ENCODE measurements at regions not wholly inside any gene's neighbourhood (a gene's known extent, or its start where the extent isn't known, plus 50 kb on each side); places are given as distances from the start of the nearest gene placed in this dataset.
"Not testable (repeated sequence)": the region's sequence is repeated elsewhere in the genome, so short reads cannot be mapped to it uniquely, and the experiment has no call there.

- no peaks in the 10 kb centered on the region for H3K4me1 Mint-ChIP-seq
- no peaks in the 10 kb centered on the region for H3K27me3 Mint-ChIP-seq
Observed at GRCh38 chr12:127781336-127781735, 485.6 kb upstream of the TMEM132C start.

GRCh38 chr12:127785540-127785939 lies 481.4 kb upstream of the TMEM132C start:
- Mint-ChIP-seq H3K9me3 (peaks cover 0 to 5% (median 4%) of the 10 kb centered on the region in 3 donors), H3K27ac (no peak overlapping the region), H3K4me3 (no peak overlapping the region), H3K27me3 (no peaks in the 10 kb centered on the region), H3K36me3 (peaks cover 2% of the 10 kb centered on the region), H3K4me1 (no peaks in the 10 kb centered on the region)

More at GRCh38 chr12:127781336-127781735, 485.6 kb upstream of the TMEM132C start:
- Mint-ChIP-seq H3K27ac (no peak overlapping the region), H3K36me3 (peaks cover 3% of the 10 kb centered on the region), H3K4me3 (no peak overlapping the region), H3K9me3 (peaks cover 2 to 11% (median 5%) of the 10 kb centered on the region in 3 donors)

- H3K27ac Mint-ChIP-seq = no peak overlapping the region
- peaks cover 2% of the 10 kb centered on the region for H3K36me3 Mint-ChIP-seq
- no peak overlapping the region for H3K4me3 Mint-ChIP-seq
- peaks cover 0 to 5% (median 4%) of the 10 kb centered on the region in 3 donors for H3K9me3 Mint-ChIP-seq
- H3K4me1 Mint-ChIP-seq = no peaks in the 10 kb centered on the region
- no peaks in the 10 kb centered on the region for H3K27me3 Mint-ChIP-seq
Observed at GRCh38 chr12:127785986-127786590, 480.9 kb upstream of the TMEM132C start.

- H3K9me3 Mint-ChIP-seq = peaks cover 0 to 7% (median 4%) of the 10 kb centered on the region in 3 donors
- H3K27ac Mint-ChIP-seq = no peak overlapping the region
- H3K27me3 Mint-ChIP-seq = no peaks in the 10 kb centered on the region
- H3K36me3 Mint-ChIP-seq = peaks cover 2% of the 10 kb centered on the region
- no peak overlapping the region for H3K4me3 Mint-ChIP-seq
- H3K4me1 Mint-ChIP-seq = no peaks in the 10 kb centered on the region
Observed at GRCh38 chr12:127787544-127787943, 479.4 kb upstream of the TMEM132C start.

GRCh38 chr12:127790376-127790775 lies 476.6 kb upstream of the TMEM132C start:
- Mint-ChIP-seq H3K4me1 (no peaks in the 10 kb centered on the region), H3K27me3 (no peaks in the 10 kb centered on the region)

GRCh38 chr12:127791217-127791616 lies 475.8 kb upstream of the TMEM132C start:
- Mint-ChIP-seq H3K27ac (no peak overlapping the region), H3K4me3 (no peak overlapping the region), H3K9me3 (peaks cover 2 to 6% (median 3%) of the 10 kb centered on the region in 3 donors), H3K4me1 (no peaks in the 10 kb centered on the region), H3K36me3 (peaks cover 2% of the 10 kb centered on the region), H3K27me3 (no peaks in the 10 kb centered on the region)

More at GRCh38 chr12:127790376-127790775, 476.6 kb upstream of the TMEM132C start:
- H3K9me3 Mint-ChIP-seq = peaks cover 3 to 6% (median 4%) of the 10 kb centered on the region in 3 donors
- H3K36me3 Mint-ChIP-seq = peaks cover 2% of the 10 kb centered on the region
- no peak overlapping the region for H3K4me3 Mint-ChIP-seq
- H3K27ac Mint-ChIP-seq = no peak overlapping the region

- H3K27me3 Mint-ChIP-seq = no peaks in the 10 kb centered on the region
- no peak overlapping the region for H3K4me3 Mint-ChIP-seq
- no peaks in the 10 kb centered on the region for H3K36me3 Mint-ChIP-seq
- H3K9me3 Mint-ChIP-seq = peaks cover 1 to 9% (median 8%) of the 10 kb centered on the region in 3 donors
- H3K4me1 Mint-ChIP-seq = no peaks in the 10 kb centered on the region
- H3K27ac Mint-ChIP-seq = no peak overlapping the region
Observed at GRCh38 chr12:127797918-127798317, 469.1 kb upstream of the TMEM132C start.

GRCh38 chr12:127802271-127802670 lies 464.7 kb upstream of the TMEM132C start:
- Mint-ChIP-seq H3K4me3 (no peak overlapping the region), H3K4me1 (no peaks in the 10 kb centered on the region), H3K36me3 (no peaks in the 10 kb centered on the region), H3K27me3 (no peaks in the 10 kb centered on the region), H3K9me3 (peaks cover 0 to 10% (median 8%) of the 10 kb centered on the region in 3 donors), H3K27ac (no peak overlapping the region)

GRCh38 chr12:127803545-127803944 lies 463.4 kb upstream of the TMEM132C start:
- H3K4me3 Mint-ChIP-seq = no peak overlapping the region
- no peaks in the 10 kb centered on the region for H3K4me1 Mint-ChIP-seq
- peaks cover 0 to 10% (median 8%) of the 10 kb centered on the region in 3 donors for H3K9me3 Mint-ChIP-seq
- H3K27me3 Mint-ChIP-seq = no peaks in the 10 kb centered on the region
- H3K27ac Mint-ChIP-seq = no peak overlapping the region
- H3K36me3 Mint-ChIP-seq = no peaks in the 10 kb centered on the region

GRCh38 chr12:127809275-127809674 lies 457.7 kb upstream of the TMEM132C start:
- Mint-ChIP-seq H3K27ac (no peak overlapping the region), H3K27me3 (no peaks in the 10 kb centered on the region), H3K9me3 (peaks cover 2 to 8% (median 4%) of the 10 kb centered on the region in 3 donors), H3K36me3 (no peaks in the 10 kb centered on the region), H3K4me3 (no peak overlapping the region), H3K4me1 (no peaks in the 10 kb centered on the region)

- Mint-ChIP-seq H3K4me3 (no peak overlapping the region), H3K27ac (no peak overlapping the region), H3K27me3 (no peaks in the 10 kb centered on the region), H3K4me1 (no peaks in the 10 kb centered on the region), H3K9me3 (peaks cover 2 to 8% (median 7%) of the 10 kb centered on the region in 3 donors), H3K36me3 (no peaks in the 10 kb centered on the region)
Observed at GRCh38 chr12:127810041-127810440, 456.9 kb upstream of the TMEM132C start.

GRCh38 chr12:127810459-127810858 lies 456.5 kb upstream of the TMEM132C start:
- not testable (repeated sequence) for H3K27me3 Mint-ChIP-seq, H3K4me1 Mint-ChIP-seq, H3K36me3 Mint-ChIP-seq, H3K9me3 Mint-ChIP-seq, H3K27ac Mint-ChIP-seq, H3K4me3 Mint-ChIP-seq

- Mint-ChIP-seq H3K27me3 (no peaks in the 10 kb centered on the region), H3K4me3 (no peak overlapping the region), H3K4me1 (no peaks in the 10 kb centered on the region), H3K36me3 (no peaks in the 10 kb centered on the region), H3K27ac (no peak overlapping the region), H3K9me3 (peaks cover 2 to 8% (median 7%) of the 10 kb centered on the region in 3 donors)
Observed at GRCh38 chr12:127811988-127812387, 455.0 kb upstream of the TMEM132C start.

GRCh38 chr12:127813147-127813546 lies 453.8 kb upstream of the TMEM132C start:
- H3K27me3 Mint-ChIP-seq = no peaks in the 10 kb centered on the region
- no peak overlapping the region for H3K4me3 Mint-ChIP-seq
- no peaks in the 10 kb centered on the region for H3K4me1 Mint-ChIP-seq
- peaks cover 2 to 8% (median 7%) of the 10 kb centered on the region in 3 donors for H3K9me3 Mint-ChIP-seq
- no peaks in the 10 kb centered on the region for H3K36me3 Mint-ChIP-seq
- H3K27ac Mint-ChIP-seq = no peak overlapping the region

GRCh38 chr12:127819056-127819455 lies 447.9 kb upstream of the TMEM132C start:
- no peaks in the 10 kb centered on the region for H3K4me1 Mint-ChIP-seq
- H3K27me3 Mint-ChIP-seq = no peaks in the 10 kb centered on the region
- no peaks in the 10 kb centered on the region for H3K36me3 Mint-ChIP-seq
- H3K4me3 Mint-ChIP-seq = no peak overlapping the region
- H3K9me3 Mint-ChIP-seq = peaks cover 0 to 12% (median 2%) of the 10 kb centered on the region in 3 donors
- no peak overlapping the region for H3K27ac Mint-ChIP-seq

GRCh38 chr12:127820271-127820670 lies 446.7 kb upstream of the TMEM132C start:
- no peaks in the 10 kb centered on the region for H3K36me3 Mint-ChIP-seq
- peak overlapping the region in 1 of 4 donors; percentile 63 for H3K4me3 Mint-ChIP-seq
- H3K27me3 Mint-ChIP-seq = no peaks in the 10 kb centered on the region
- no peaks in the 10 kb centered on the region for H3K4me1 Mint-ChIP-seq
- peaks cover 0 to 12% (median 0%) of the 10 kb centered on the region in 3 donors for H3K9me3 Mint-ChIP-seq
- no peak overlapping the region for H3K27ac Mint-ChIP-seq

All from IgD-negative memory B cell (primary cell).